Medulla oblongata (tissue), 1 donor: ENCODE measurements at regions not wholly inside any gene's neighbourhood (a gene's known extent, or its start where the extent isn't known, plus 50 kb on each side); places are given as distances from the start of the nearest gene placed in this dataset.
A peak's percentile ranks its signal among the peaks of the same experiment; 100 is the strongest.
"Not testable (repeated sequence)": the region's sequence is repeated elsewhere in the genome, so short reads cannot be mapped to it uniquely, and the experiment has no call there.

Experiments used
- DNase-seq: peaks from one replicate; pipeline ENCODE4 v3.0.0-alpha.2; 2015; ENCODE audit errors: extremely low spot score

- DNase-seq: no peak
Measured at GRCh38 chr1:212155219-212155618, 119.7 kb downstream of the DTL start.

DNA sequence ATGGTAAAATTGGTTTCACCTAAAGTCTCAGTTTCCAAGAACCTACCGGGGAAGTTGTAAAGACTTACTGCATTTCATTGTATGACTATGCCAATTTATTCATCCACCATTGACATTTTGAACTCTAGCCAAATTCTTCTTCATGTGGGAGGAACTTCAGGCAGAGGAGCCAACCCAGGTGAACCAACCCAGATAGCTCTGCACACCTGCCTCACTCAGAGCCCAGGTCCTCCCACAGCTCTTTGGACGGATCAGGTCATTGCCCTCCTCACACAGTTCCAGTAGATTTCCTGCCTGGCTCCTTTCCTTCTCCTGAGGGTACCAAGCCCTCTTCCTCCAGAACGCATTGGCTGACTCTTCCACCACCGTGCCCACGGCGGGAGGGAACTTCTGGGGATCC lies 121.7 kb downstream of the DTL start:
- no peak for DNase-seq

- DNase-seq: no peak
Measured at GRCh38 chr1:212158912-212159796, 123.6 kb downstream of the DTL start.

DNA sequence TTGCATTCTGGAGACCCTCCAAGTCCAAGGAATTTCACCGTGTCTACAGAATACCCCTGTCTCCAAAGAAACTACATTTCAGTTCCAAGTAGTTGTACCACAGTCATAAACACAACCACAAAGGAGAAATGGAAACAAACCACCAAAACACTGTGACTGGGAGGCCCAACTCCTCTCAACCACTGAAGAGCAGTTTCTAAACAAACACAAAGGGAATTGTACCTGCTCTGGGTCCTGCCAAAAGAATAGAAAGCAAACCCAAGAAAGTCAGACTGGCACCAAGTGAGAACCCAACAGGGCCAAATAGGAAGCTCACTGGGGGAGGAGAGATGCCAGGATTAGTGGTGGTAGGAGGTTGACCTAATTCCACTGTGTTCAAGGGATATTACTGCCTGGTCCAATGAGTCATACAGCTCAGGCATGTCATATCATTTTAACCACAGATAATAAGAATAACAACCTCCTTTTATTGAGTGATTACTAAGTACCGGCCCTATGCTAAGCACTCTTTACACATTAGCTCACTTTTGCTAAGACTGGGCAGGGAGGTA lies 123.9 kb upstream of the PPP2R5A start:
- DNase-seq: no peak

- DNase-seq: no peak
Measured at GRCh38 chr1:212162635-212163034, 122.6 kb upstream of the PPP2R5A start.

DNA sequence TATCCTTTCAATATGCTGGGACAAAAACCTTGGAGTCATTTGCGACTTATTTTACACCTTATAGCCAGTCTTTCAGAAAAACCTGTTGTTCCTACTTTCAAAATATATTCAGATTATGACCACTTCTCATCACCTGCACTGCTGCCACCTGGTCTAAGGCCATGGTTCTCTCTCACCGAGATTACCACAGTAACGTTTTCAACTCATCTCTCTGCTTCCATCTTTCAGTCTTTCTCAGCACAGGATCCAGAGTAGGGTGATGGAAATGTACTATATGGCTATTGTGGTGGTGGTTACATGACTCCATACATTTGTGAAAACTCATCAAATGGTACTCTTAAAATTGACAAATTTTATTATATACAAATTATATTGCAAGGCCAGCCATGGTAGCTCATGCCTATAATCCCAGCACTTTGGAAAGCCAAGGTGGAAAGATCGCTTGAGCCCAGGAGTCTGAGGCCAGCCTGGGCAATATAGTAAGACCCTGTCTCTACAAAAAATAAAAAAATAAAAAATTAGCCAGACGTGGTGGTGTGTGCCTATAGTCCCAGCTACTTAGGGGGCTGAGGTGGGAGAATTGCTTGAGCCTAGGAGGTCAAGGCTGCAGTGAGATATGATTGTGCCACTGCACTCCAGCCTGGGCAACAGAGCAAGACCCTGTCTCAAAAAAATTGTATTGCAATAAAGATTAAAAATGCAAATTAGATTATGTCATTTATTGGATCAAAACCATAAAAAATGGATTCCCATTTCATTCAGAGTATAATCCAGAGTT lies 120.9 kb upstream of the PPP2R5A start:
- DNase-seq: no peak

DNA sequence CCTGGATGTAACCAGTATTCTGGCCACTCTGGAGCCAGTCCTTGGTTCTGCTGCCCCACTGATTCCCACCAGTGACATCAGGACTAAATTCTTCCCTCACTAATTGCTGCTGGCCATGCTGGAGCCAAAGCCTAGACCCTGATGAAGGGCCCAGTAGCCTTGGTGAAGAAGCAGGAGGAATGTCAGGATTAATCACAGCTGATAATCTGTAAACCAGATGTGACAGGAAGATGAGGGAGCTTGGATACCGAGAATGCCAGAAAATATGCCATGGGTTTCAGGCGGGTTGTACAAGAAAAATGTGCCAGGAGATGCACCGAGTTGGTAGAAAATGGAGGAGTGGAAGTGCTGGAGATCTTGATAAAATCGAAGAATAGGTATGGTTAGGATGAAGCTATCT lies 119.0 kb upstream of the PPP2R5A start:
- DNase-seq: no peak

DNA sequence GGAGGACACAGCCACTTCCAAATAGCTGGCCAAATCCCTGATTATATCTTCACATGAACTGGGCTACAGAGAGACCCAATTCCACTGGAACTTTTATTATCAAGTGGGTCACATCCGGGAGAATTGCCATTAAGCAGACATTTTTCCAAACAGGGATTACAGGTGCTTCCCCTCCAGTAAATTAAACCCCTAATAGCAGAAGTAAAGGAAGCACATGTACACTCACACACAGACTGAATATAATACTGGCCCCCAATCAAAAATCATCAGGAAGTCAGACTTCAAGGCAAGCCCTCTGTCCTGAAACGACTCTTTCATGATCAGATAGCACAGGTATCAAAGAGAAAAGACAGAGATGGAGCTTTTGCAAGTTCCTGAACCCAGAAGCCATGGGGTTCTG lies 118.6 kb upstream of the PPP2R5A start:
- DNase-seq: no peak

- no peak for DNase-seq
Measured at GRCh38 chr1:212167098-212167497, 118.1 kb upstream of the PPP2R5A start.

- DNase-seq: no peak
Measured at GRCh38 chr1:212173567-212173966, 111.6 kb upstream of the PPP2R5A start.

GRCh38 chr1:212174295-212174694 lies 110.9 kb upstream of the PPP2R5A start:
- not testable (repeated sequence) for DNase-seq

DNA sequence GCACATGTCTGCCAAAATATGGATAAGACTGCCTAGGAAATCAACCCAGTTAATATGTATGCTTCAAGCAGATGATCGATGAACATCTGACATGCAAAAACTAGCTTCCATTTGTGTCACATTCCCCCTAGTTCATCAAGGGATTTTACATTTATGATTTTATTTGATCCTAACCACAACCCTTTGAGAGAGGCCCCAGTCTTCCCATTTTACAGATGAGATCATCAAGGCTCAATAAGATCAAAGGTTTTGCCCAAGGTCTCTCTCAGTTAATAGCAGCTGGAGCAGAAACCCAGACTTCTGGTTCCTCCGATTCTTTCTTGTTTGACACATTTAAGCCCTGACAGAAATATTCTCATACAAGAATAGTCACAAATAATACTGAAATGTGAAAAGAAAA lies 107.7 kb upstream of the PPP2R5A start:
- no peak for DNase-seq

DNA sequence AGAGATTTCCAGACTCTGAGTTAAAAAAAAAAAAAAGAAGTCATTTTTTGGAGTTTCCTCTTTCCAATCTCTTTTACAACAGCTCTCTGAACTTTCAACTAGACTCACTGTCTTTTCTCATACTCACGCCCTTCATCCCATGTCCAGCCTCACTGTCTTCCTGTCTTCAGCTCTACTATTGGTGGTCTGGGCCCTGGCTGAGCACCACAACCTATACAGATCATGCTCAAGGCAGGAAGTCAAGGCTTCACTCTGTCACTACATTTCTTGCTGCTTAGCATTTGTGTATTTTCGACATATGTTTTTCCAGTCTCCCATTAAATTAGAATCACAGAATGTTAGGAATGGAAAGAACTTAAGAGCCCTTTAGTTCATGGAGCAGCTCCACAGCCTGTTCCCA lies 106.4 kb upstream of the PPP2R5A start:
- DNase-seq: no peak

GRCh38 chr1:212179394-212180076 lies 105.7 kb upstream of the PPP2R5A start:
- no peak for DNase-seq

DNA sequence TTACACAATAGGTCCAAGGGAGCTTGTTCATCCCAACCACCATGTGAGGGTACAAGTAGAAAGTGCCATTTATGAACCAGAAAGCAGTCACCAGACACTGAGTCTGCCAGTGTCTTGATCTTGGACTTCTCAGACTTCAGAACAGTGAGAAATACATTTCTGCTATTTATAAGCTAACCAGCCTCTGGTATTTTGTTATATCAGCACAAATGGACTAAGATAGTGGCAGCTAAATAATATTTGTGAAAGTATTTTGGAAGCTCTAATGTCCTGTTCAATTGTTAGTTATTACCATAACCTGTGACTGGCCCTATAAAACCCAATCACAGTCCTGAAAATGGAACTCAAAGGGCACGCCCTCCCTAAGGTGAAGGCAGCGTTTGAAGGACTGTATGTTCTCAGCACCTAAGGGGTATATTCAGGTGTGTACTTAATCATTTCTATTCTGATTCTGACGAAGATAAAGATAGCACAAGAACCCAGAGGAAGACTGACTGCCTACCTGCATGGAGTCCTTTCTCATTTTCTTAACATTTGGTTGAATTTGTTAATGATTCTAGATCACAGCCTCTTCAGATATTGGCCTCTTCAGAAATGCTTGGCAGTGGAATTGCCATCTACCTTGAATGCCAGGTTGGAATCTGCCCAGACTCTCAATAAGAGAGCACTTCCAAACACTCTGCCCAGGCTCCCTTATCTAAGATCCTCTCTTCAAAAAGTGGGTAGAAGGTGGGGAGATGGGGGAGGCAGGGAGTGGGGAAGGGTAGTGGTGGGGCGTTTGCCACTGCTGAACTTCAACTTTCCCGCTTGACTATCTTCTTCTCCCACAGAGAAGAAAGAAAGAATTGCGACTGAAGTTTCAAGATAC lies 104.0 kb upstream of the PPP2R5A start:
- no peak for DNase-seq

GRCh38 chr1:212182171-212182570 lies 103.0 kb upstream of the PPP2R5A start:
- DNase-seq: no peak

GRCh38 chr1:212182579-212182978 lies 102.6 kb upstream of the PPP2R5A start:
- no peak for DNase-seq

DNA sequence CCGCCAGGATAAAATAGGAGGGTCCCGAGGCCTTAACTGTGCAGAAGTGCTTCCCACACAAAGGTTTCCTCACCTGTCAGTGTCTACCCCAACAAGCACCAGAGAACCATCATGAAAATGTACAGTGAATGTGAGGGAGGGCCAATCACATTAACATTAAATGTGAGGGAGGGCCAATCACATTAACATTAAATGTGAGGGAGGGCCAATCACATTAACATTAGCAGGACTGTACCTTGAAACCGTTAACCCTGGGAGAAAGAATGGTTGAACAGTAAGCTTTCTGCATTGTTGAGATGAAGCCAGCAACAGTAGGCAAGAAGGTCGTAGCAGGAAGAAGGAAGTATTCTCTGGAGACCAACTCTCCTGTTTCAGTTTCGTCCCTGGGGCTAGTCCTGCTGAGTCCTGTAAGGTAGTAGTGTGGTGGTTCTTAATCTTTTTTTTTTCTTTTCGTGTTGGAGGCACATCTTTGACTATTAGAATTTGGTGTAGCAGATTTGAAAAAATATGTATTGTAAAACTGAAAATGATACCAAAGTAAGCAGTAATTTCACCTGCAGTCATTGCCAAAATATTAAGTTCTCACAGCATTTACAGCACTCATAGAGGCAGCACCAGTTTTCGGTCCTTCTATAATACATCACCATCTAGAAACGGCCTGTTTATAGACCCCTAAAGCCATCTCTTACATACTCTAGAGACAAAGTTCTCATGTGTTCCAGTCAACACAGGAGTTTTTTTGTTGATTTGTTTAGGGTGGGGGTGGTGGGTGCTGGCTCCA lies 98.6 kb upstream of the PPP2R5A start:
- DNase-seq: peak; percentile 48

- DNase-seq: no peak
Measured at GRCh38 chr1:212188599-212189351, 96.4 kb upstream of the PPP2R5A start.

DNA sequence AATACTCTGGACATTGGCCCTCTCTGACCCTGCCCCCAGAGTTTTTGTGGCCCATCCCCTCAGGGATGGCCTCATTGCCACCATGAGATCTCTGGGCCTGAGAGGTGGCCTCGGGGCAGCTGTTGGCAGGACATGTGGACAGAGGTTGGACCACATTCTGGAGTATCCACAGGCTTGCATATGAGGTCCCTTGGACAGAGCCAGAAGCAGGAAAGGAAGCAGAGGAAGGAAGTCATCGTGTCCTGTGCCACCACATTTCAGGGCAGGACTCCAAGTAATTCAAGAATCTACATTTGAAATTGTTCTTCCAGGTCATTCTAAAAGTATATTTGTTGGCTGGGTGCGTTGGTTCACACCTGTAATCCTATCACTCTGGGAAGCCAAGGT lies 95.9 kb upstream of the PPP2R5A start:
- DNase-seq: no peak
